OCI-LY7 (cell line): ENCODE measurements at regions not wholly inside any gene's neighbourhood (a gene's known extent, or its start where the extent isn't known, plus 50 kb on each side); places are given as distances from the start of the nearest gene placed in this dataset.

Source experiments
- BruUV-seq: library from RNA; stranded (reverse); fragments of 400-500 nt; replicated peaks from 2 replicates; lab custom pipeline; 2021; lab: Mats Ljungman, UMichigan
- CTCF ChIA-PET: fragments of 300-600 bp; sonication (Branson Sonifier 250); formaldehyde crosslinking; loops from one replicate; lab custom pipeline; 2022; ENCODE audit warnings: antibody characterized with exemption; ENCODE audit not compliant: unreplicated experiment; lab: Charles Lee
- POLR2A ChIA-PET: fragments of 300-600 bp; sonication (Branson Sonifier 250); formaldehyde crosslinking; loops from one replicate; lab custom pipeline; 2022; ENCODE audit warnings: antibody characterized with exemption; lab: Charles Lee
- DNase-seq: peaks from one replicate; pipeline ENCODE4 v3.0.0-alpha.2; 2015; ENCODE audit warnings: low spot score
- H2AFZ ChIP-seq: fragments of 200-600 bp; sonication (generic), shearing (Covaris generic); 2 replicates; pipeline ENCODE4 v1.6.1; 2014; ENCODE audit warnings: mild to moderate bottlenecking, antibody characterized with exemption, low read length, moderate library complexity
- H3K27ac ChIP-seq: fragments of 200-600 bp; sonication (generic); 2 replicates; pipeline ENCODE4 v1.5.1; 2014; ENCODE audit warnings: mixed run types, low read depth, mild to moderate bottlenecking, moderate library complexity, low read length, inconsistent platforms; ENCODE audit not compliant: poor library complexity, severe bottlenecking
- H3K36me3 ChIP-seq: fragments of 200-600 bp; sonication (generic); 2 replicates; pipeline ENCODE4 v1.6.1; 2014; ENCODE audit warnings: mild to moderate bottlenecking, antibody characterized with exemption, low read length, moderate library complexity, mixed read lengths; ENCODE audit not compliant: insufficient read depth
- H3K4me1 ChIP-seq: fragments of 200-600 bp; sonication (generic); 2 replicates; pipeline ENCODE4 v1.5.1; 2014; ENCODE audit warnings: mild to moderate bottlenecking, low read length; ENCODE audit not compliant: insufficient read depth, poor library complexity, severe bottlenecking
- H3K4me2 ChIP-seq: fragments of 200-600 bp; sonication (generic); 2 replicates; pipeline ENCODE4 v1.6.1; 2014; ENCODE audit warnings: mild to moderate bottlenecking, low read length
- H3K4me3 ChIP-seq: fragments of 200-600 bp; sonication (generic); 2 replicates; pipeline ENCODE4 v1.5.1; 2014; ENCODE audit warnings: mild to moderate bottlenecking, low read depth, low read length; ENCODE audit not compliant: poor library complexity, severe bottlenecking
- H3K79me2 ChIP-seq: fragments of 200-600 bp; sonication (generic); 2 replicates; pipeline ENCODE4 v1.6.1; 2016; ENCODE audit warnings: low read depth, mild to moderate bottlenecking, low read length, moderate library complexity, mixed read lengths; ENCODE audit not compliant: insufficient read depth
- H3K9me2 ChIP-seq: fragments of 200-600 bp; sonication (generic); 2 replicates; pipeline ENCODE4 v1.6.1; 2016; ENCODE audit warnings: mild to moderate bottlenecking, low read length, mixed read lengths; ENCODE audit not compliant: insufficient read depth
- H3K9me3 ChIP-seq: fragments of 200-600 bp; sonication (generic); 2 replicates; pipeline ENCODE4 v1.6.1; 2014; ENCODE audit warnings: mild to moderate bottlenecking, mixed run types, low read length, mixed read lengths
- H4K20me1 ChIP-seq: fragments of 200-600 bp; sonication (generic); 2 replicates; pipeline ENCODE4 v1.6.1; 2014; ENCODE audit warnings: mild to moderate bottlenecking, antibody characterized with exemption, low read length, moderate library complexity, mixed read lengths; ENCODE audit not compliant: insufficient read depth
- CTCF ChIP-seq: fragments of 200-600 bp; sonication (generic); conservative IDR thresholded peaks from 2 replicates; pipeline ENCODE4 v1.5.1; 2014; ENCODE audit warnings: mild to moderate bottlenecking, antibody characterized with exemption, low read length, moderate library complexity, mixed read lengths
- EZH2phosphoT487 ChIP-seq: fragments of 200-600 bp; sonication (generic); IDR thresholded peaks from 2 replicates; pipeline ENCODE4 v1.6.1; 2018; ENCODE audit warnings: low read depth, borderline replicate concordance, mild to moderate bottlenecking, mixed run types, antibody characterized with exemption, low read length, moderate library complexity, mixed read lengths
- intact Hi-C: fragments of 100-400 bp; cut with micrococcal nuclease; formaldehyde crosslinking; loops from one replicate; pipeline ENCODE4 v1.10.0; 2022; ENCODE audit not compliant: unreplicated experiment

GRCh38 chr1:113293256-113293626, 97.1 kb upstream of the MAGI3 start:
- Histone ChIP-seq H3K4me1 (no peaks in the 10 kb centered on the region), H2AFZ (no peak overlapping the region), H4K20me1 (no peaks in the 10 kb centered on the region), H3K36me3 (no peaks in the 10 kb centered on the region), H3K4me2 (no peak overlapping the region), H3K27ac (no peak overlapping the region), H3K79me2 (no peaks in the 10 kb centered on the region), H3K9me3 (no peaks in the 10 kb centered on the region), H3K9me2 (no peaks in the 10 kb centered on the region), H3K4me3 (no peak overlapping the region)
- intact Hi-C loops: no loop called here
- BruUV-seq: no TSS peak
- ChIA-PET CTCF (no interaction called here), POLR2A (interaction anchor here (0.6 to 1.1 kb wide), 4 partner anchors 13 to 251 kb away, joined by 3 to 4 read pairs (median 3); no protein-coding TSS in a partner anchor)
- DNase-seq: no peak
- TF ChIP-seq EZH2phosphoT487 (no peak), CTCF (no peak)

GRCh38 chr1:113297749-113298148, 92.6 kb upstream of the MAGI3 start:
- H4K20me1 ChIP-seq: no peaks in the 10 kb centered on the region
- H3K4me2 ChIP-seq: no peak overlapping the region
- H2AFZ ChIP-seq: no peak overlapping the region
- no peak for TF ChIP-seq CTCF
- CTCF ChIA-PET: no interaction called here
- intact Hi-C loops: no loop called here
- H3K27ac ChIP-seq: no peak overlapping the region
- no peak for DNase-seq
- no peaks in the 10 kb centered on the region for H3K4me1 ChIP-seq
- no TSS peak for BruUV-seq
- H3K36me3 ChIP-seq: no peaks in the 10 kb centered on the region
- no peak overlapping the region for H3K4me3 ChIP-seq
- H3K9me2 ChIP-seq: no peaks in the 10 kb centered on the region
- H3K9me3 ChIP-seq: no peaks in the 10 kb centered on the region
- POLR2A ChIA-PET: no interaction called here
- H3K79me2 ChIP-seq: no peaks in the 10 kb centered on the region

GRCh38 chr1:113298941-113299340, 91.4 kb upstream of the MAGI3 start:
- H3K4me1 ChIP-seq: no peaks in the 10 kb centered on the region
- intact Hi-C loops: no loop called here
- ChIA-PET CTCF (no interaction called here), POLR2A (no interaction called here)
- H3K36me3 ChIP-seq: no peaks in the 10 kb centered on the region
- H3K79me2 ChIP-seq: no peaks in the 10 kb centered on the region
- no peak overlapping the region for H3K27ac ChIP-seq
- H4K20me1 ChIP-seq: no peaks in the 10 kb centered on the region
- H3K4me3 ChIP-seq: no peak overlapping the region
- DNase-seq: no peak
- H3K9me2 ChIP-seq: no peaks in the 10 kb centered on the region
- no peak overlapping the region for H2AFZ ChIP-seq
- BruUV-seq: no TSS peak
- no peak for TF ChIP-seq CTCF
- no peak for TF ChIP-seq EZH2phosphoT487
- no peak overlapping the region for H3K4me2 ChIP-seq
- no peaks in the 10 kb centered on the region for H3K9me3 ChIP-seq
